CD8-positive, alpha-beta memory T cell (primary cell): ENCODE measurements at regions not wholly inside any gene's neighbourhood (a gene's known extent, or its start where the extent isn't known, plus 50 kb on each side); places are given as distances from the start of the nearest gene placed in this dataset.

ENCODE experiments used
- CTCF ChIA-PET: fragments of 350-600 bp; sonication (Branson Sonifier 250); formaldehyde crosslinking; loops from one replicate; lab custom pipeline; 2021; ENCODE audit warnings: antibody characterized with exemption; lab: Charles Lee
- POLR2A ChIA-PET: fragments of 350-600 bp; sonication (Branson Sonifier 250); formaldehyde crosslinking; loops from one replicate; lab custom pipeline; 2021; ENCODE audit warnings: antibody characterized with exemption; lab: Charles Lee
- DNase-seq, 5 donors: peaks; one replicate each; pipeline versions ENCODE4 v3.0.0 to v3.0.0-alpha.2; 2020 to 2022; ENCODE audit warnings: mixed read lengths in 1 of 5
- H3K27ac ChIP-seq: one replicate; pipeline ENCODE4 v1.7.0; 2013; ENCODE audit warnings: low read depth, mild to moderate bottlenecking, low read length, moderate library complexity
- H3K27me3 ChIP-seq: 2 replicates; pipeline ENCODE4 v1.7.0; 2013; ENCODE audit warnings: low read length, mild to moderate bottlenecking; ENCODE audit not compliant: insufficient read depth, poor library complexity, severe bottlenecking
- H3K36me3 ChIP-seq: 2 replicates; pipeline ENCODE4 v1.7.0; 2013; ENCODE audit warnings: mild to moderate bottlenecking, low read length, moderate library complexity; ENCODE audit not compliant: insufficient read depth
- H3K4me1 ChIP-seq: 2 replicates; pipeline ENCODE4 v1.7.0; 2013; ENCODE audit warnings: mild to moderate bottlenecking, low read length, moderate library complexity; ENCODE audit not compliant: insufficient read depth
- H3K4me3 ChIP-seq: 2 replicates; pipeline ENCODE4 v1.7.0; 2013; ENCODE audit warnings: mild to moderate bottlenecking, low read length
- H3K9me3 ChIP-seq: 2 replicates; pipeline ENCODE4 v1.7.0; 2013; ENCODE audit warnings: mild to moderate bottlenecking, low read length
- H3K27ac Mint-ChIP-seq, 8 donors: one replicate each; pipeline ENCODE4 v1.8.0; 2020 to 2021; ENCODE audit warnings: mixed read lengths in 8 of 8, mild to moderate bottlenecking in 6 of 8, inconsistent platforms in 3 of 8, moderate library complexity in 3 of 8
- H3K27me3 Mint-ChIP-seq, 2 donors: one replicate each; pipeline ENCODE4 v1.8.0; 2020 to 2021; ENCODE audit warnings: mixed read lengths in 2 of 2, mild to moderate bottlenecking in 1 of 2, moderate library complexity in 1 of 2
- H3K36me3 Mint-ChIP-seq, 3 donors: one replicate each; pipeline ENCODE4 v1.8.0; 2020 to 2021; ENCODE audit warnings: mixed read lengths in 3 of 3, inconsistent platforms in 1 of 3, mild to moderate bottlenecking in 1 of 3
- H3K4me1 Mint-ChIP-seq, 3 donors: one replicate each; pipeline ENCODE4 v1.8.0; 2020 to 2021; ENCODE audit warnings: mixed read lengths in 3 of 3, inconsistent platforms in 1 of 3, mild to moderate bottlenecking in 1 of 3
- H3K4me3 Mint-ChIP-seq, 7 donors: one replicate each; pipeline ENCODE4 v1.8.0; 2020 to 2021; ENCODE audit warnings: mixed read lengths in 7 of 7, mild to moderate bottlenecking in 6 of 7, moderate library complexity in 4 of 7, inconsistent platforms in 2 of 7
- H3K9me3 Mint-ChIP-seq, 5 donors: one replicate each; pipeline ENCODE4 v1.8.0; 2020 to 2022; ENCODE audit warnings: mixed read lengths in 5 of 5, mild to moderate bottlenecking in 3 of 5, moderate library complexity in 2 of 5, inconsistent platforms in 1 of 5

GRCh38 chr21:31410499-31411131, 66.6 kb upstream of the TIAM1 start:
- H3K27me3 ChIP-seq = no peaks in the 10 kb centered on the region
- Mint-ChIP-seq H3K4me3 (no peak overlapping the region), H3K27me3 (no peaks in the 10 kb centered on the region), H3K4me1 (peaks cover 0 to 4% (median 0%) of the 10 kb centered on the region in 3 donors), H3K27ac (no peak overlapping the region), H3K36me3 (no peaks in the 10 kb centered on the region), H3K9me3 (no peaks in the 10 kb centered on the region)
- no peaks in the 10 kb centered on the region for H3K36me3 ChIP-seq
- no peaks in the 10 kb centered on the region for H3K9me3 ChIP-seq
- POLR2A ChIA-PET = interaction anchor here (0.7 kb wide), 1 partner anchor 938 kb away, joined by 5 read pairs; no protein-coding TSS in a partner anchor
- CTCF ChIA-PET = no interaction called here
- peaks cover 13% of the 10 kb centered on the region for H3K4me1 ChIP-seq
- peak in 1 of 5 donors; percentile 40 for DNase-seq
- no peak overlapping the region for H3K27ac ChIP-seq
- H3K4me3 ChIP-seq = no peak overlapping the region

GRCh38 chr21:31409831-31410487, 65.9 kb upstream of the TIAM1 start:
- Histone ChIP-seq H3K27me3 (no peaks in the 10 kb centered on the region), H3K4me3 (no peak overlapping the region), H3K27ac (no peak overlapping the region), H3K4me1 (peaks cover 13% of the 10 kb centered on the region), H3K9me3 (no peaks in the 10 kb centered on the region), H3K36me3 (no peaks in the 10 kb centered on the region)
- H3K4me3 Mint-ChIP-seq = no peak overlapping the region
- POLR2A ChIA-PET = no interaction called here
- no peaks in the 10 kb centered on the region for H3K36me3 Mint-ChIP-seq
- no peak overlapping the region for H3K27ac Mint-ChIP-seq
- H3K27me3 Mint-ChIP-seq = no peaks in the 10 kb centered on the region
- no peaks in the 10 kb centered on the region for H3K9me3 Mint-ChIP-seq
- peaks cover 0 to 4% (median 0%) of the 10 kb centered on the region in 3 donors for H3K4me1 Mint-ChIP-seq
- no peak for DNase-seq
- CTCF ChIA-PET = no interaction called here

- H3K4me3 Mint-ChIP-seq = no peak overlapping the region
- Histone ChIP-seq H3K36me3 (no peaks in the 10 kb centered on the region), H3K4me1 (peaks cover 13% of the 10 kb centered on the region), H3K27ac (no peak overlapping the region), H3K27me3 (no peaks in the 10 kb centered on the region), H3K4me3 (no peak overlapping the region), H3K9me3 (no peaks in the 10 kb centered on the region)
- H3K36me3 Mint-ChIP-seq = no peaks in the 10 kb centered on the region
- H3K27ac Mint-ChIP-seq = peak overlapping the region in 1 of 8 donors; percentile 62
- H3K27me3 Mint-ChIP-seq = no peaks in the 10 kb centered on the region
- H3K4me1 Mint-ChIP-seq = peaks cover 0 to 4% (median 0%) of the 10 kb centered on the region in 3 donors
- POLR2A ChIA-PET = no interaction called here
- CTCF ChIA-PET = no interaction called here
- no peaks in the 10 kb centered on the region for H3K9me3 Mint-ChIP-seq
- DNase-seq = peak in 1 of 5 donors; percentile 10
These were observed 64.4 kb upstream of the TIAM1 start for GRCh38 chr21:31408301-31409088.

- Mint-ChIP-seq H3K4me3 (no peak overlapping the region), H3K27me3 (no peaks in the 10 kb centered on the region), H3K36me3 (no peaks in the 10 kb centered on the region), H3K4me1 (peaks cover 0 to under 1% (median 0%) of the 10 kb centered on the region in 3 donors), H3K27ac (no peak overlapping the region), H3K9me3 (no peaks in the 10 kb centered on the region)
- peaks cover 13% of the 10 kb centered on the region for H3K4me1 ChIP-seq
- CTCF ChIA-PET = no interaction called here
- no peaks in the 10 kb centered on the region for H3K36me3 ChIP-seq
- no peaks in the 10 kb centered on the region for H3K9me3 ChIP-seq
- no peak overlapping the region for H3K4me3 ChIP-seq
- POLR2A ChIA-PET = no interaction called here
- H3K27ac ChIP-seq = no peak overlapping the region
- DNase-seq = no peak
- H3K27me3 ChIP-seq = no peaks in the 10 kb centered on the region
These were observed 62.4 kb upstream of the TIAM1 start for GRCh38 chr21:31406510-31406909.

- no peaks in the 10 kb centered on the region for H3K9me3 Mint-ChIP-seq
- DNase-seq = no peak
- H3K4me1 Mint-ChIP-seq = no peaks in the 10 kb centered on the region
- ChIA-PET POLR2A (no interaction called here), CTCF (no interaction called here)
- H3K27ac ChIP-seq = no peak overlapping the region
- no peak overlapping the region for H3K4me3 ChIP-seq
- no peaks in the 10 kb centered on the region for H3K27me3 ChIP-seq
- no peaks in the 10 kb centered on the region for H3K9me3 ChIP-seq
- H3K4me1 ChIP-seq = peaks cover 8% of the 10 kb centered on the region
- H3K27ac Mint-ChIP-seq = no peak overlapping the region
- no peaks in the 10 kb centered on the region for H3K36me3 ChIP-seq
- no peaks in the 10 kb centered on the region for H3K36me3 Mint-ChIP-seq
- no peak overlapping the region for H3K4me3 Mint-ChIP-seq
- no peaks in the 10 kb centered on the region for H3K27me3 Mint-ChIP-seq
These were observed 61.5 kb upstream of the TIAM1 start for GRCh38 chr21:31405604-31406003.

GRCh38 chr21:31403596-31404333, 59.7 kb upstream of the TIAM1 start:
- Histone ChIP-seq H3K9me3 (no peaks in the 10 kb centered on the region), H3K27me3 (no peaks in the 10 kb centered on the region), H3K27ac (no peak overlapping the region), H3K4me3 (no peak overlapping the region), H3K36me3 (no peaks in the 10 kb centered on the region), H3K4me1 (peaks cover 13% of the 10 kb centered on the region)
- no peak overlapping the region for H3K27ac Mint-ChIP-seq
- ChIA-PET POLR2A (no interaction called here), CTCF (no interaction called here)
- H3K27me3 Mint-ChIP-seq = no peaks in the 10 kb centered on the region
- H3K9me3 Mint-ChIP-seq = no peaks in the 10 kb centered on the region
- peaks cover under 1 to 5% (median under 1%) of the 10 kb centered on the region in 3 donors for H3K4me1 Mint-ChIP-seq
- H3K4me3 Mint-ChIP-seq = no peak overlapping the region
- H3K36me3 Mint-ChIP-seq = no peaks in the 10 kb centered on the region
- no peak for DNase-seq

- H3K4me1 Mint-ChIP-seq = peaks cover 18 to 24% (median 24%) of the 10 kb centered on the region in 3 donors
- Histone ChIP-seq H3K27ac (no peak overlapping the region), H3K4me1 (peaks cover 34% of the 10 kb centered on the region), H3K36me3 (no peaks in the 10 kb centered on the region), H3K9me3 (no peaks in the 10 kb centered on the region), H3K27me3 (no peaks in the 10 kb centered on the region), H3K4me3 (no peak overlapping the region)
- no peaks in the 10 kb centered on the region for H3K36me3 Mint-ChIP-seq
- H3K27ac Mint-ChIP-seq = no peak overlapping the region
- H3K27me3 Mint-ChIP-seq = no peaks in the 10 kb centered on the region
- H3K9me3 Mint-ChIP-seq = peaks cover 0 to 2% (median 0%) of the 10 kb centered on the region in 5 donors
- ChIA-PET CTCF (no interaction called here), POLR2A (no interaction called here)
- no peak for DNase-seq
- no peak overlapping the region for H3K4me3 Mint-ChIP-seq
These were observed 55.5 kb upstream of the TIAM1 start for GRCh38 chr21:31399591-31399990.
